ENCODE measurements at regions not wholly inside any gene's neighbourhood (a gene's known extent, or its start where the extent isn't known, plus 50 kb on each side); places are given as distances from the start of the nearest gene placed in this dataset.
A peak's percentile ranks its signal among the peaks of the same experiment; 100 is the strongest.

- H3K4me3 ChIP-seq (ENCODE audit: low read depth, low read length): no peak overlapping the region
- H3K27me3 ChIP-seq (replicated peaks): no peaks in the 10 kb centered on the region
- TF ChIP-seq CTCF (IDR thresholded peaks at IDR 0.05; ENCODE audit: low read depth, low read length, missing control alignments): no peak
- in situ Hi-C loops (cut with HindIII; ENCODE audit: low pct_ligation_motif_present, low sequenced_read_pairs): no loop called here
- H3K36me3 ChIP-seq (replicated peaks): no peaks in the 10 kb centered on the region
- DNase-seq: no peak
- H3K27ac ChIP-seq: no peak overlapping the region
Observed at GRCh38 chr7:15794801-15795200, 108.3 kb upstream of the MEOX2 start.

GRCh38 chr7:15784694-15785030 lies 98.2 kb upstream of the MEOX2 start:
- Histone ChIP-seq H3K36me3 (replicated peaks) (no peaks in the 10 kb centered on the region), H3K27ac (no peak overlapping the region), H3K4me3 (ENCODE audit: low read depth, low read length) (no peak overlapping the region), H3K27me3 (replicated peaks) (no peaks in the 10 kb centered on the region)
- in situ Hi-C loops (cut with HindIII; ENCODE audit: low pct_ligation_motif_present, low sequenced_read_pairs): no loop called here
- no peak for TF ChIP-seq CTCF (IDR thresholded peaks at IDR 0.05; ENCODE audit: low read depth, low read length, missing control alignments)
- DNase-seq: no peak

- in situ Hi-C loops (cut with HindIII; ENCODE audit: low pct_ligation_motif_present, low sequenced_read_pairs): no loop called here
- Histone ChIP-seq H3K27me3 (replicated peaks) (no peaks in the 10 kb centered on the region), H3K4me3 (ENCODE audit: low read depth, low read length) (no peak overlapping the region), H3K27ac (no peak overlapping the region), H3K36me3 (replicated peaks) (no peaks in the 10 kb centered on the region)
- TF ChIP-seq CTCF (IDR thresholded peaks at IDR 0.05; ENCODE audit: low read depth, low read length, missing control alignments): no peak
- no peak for DNase-seq
Observed at GRCh38 chr7:15783987-15784693, 97.7 kb upstream of the MEOX2 start.

- in situ Hi-C loops (cut with HindIII; ENCODE audit: low pct_ligation_motif_present, low sequenced_read_pairs): no loop called here
- no peak overlapping the region for H3K27ac ChIP-seq
- no peaks in the 10 kb centered on the region for H3K27me3 ChIP-seq (replicated peaks)
- H3K36me3 ChIP-seq (replicated peaks): no peaks in the 10 kb centered on the region
- no peak for TF ChIP-seq CTCF (IDR thresholded peaks at IDR 0.05; ENCODE audit: low read depth, low read length, missing control alignments)
- H3K4me3 ChIP-seq (ENCODE audit: low read depth, low read length): no peak overlapping the region
- no peak for DNase-seq
Observed at GRCh38 chr7:15782656-15783055, 96.2 kb upstream of the MEOX2 start.

- no peak overlapping the region for H3K4me3 ChIP-seq (ENCODE audit: low read depth, low read length)
- H3K27me3 ChIP-seq (replicated peaks): no peaks in the 10 kb centered on the region
- H3K36me3 ChIP-seq (replicated peaks): no peaks in the 10 kb centered on the region
- in situ Hi-C loops (cut with HindIII; ENCODE audit: low pct_ligation_motif_present, low sequenced_read_pairs): no loop called here
- DNase-seq: no peak
- TF ChIP-seq CTCF (IDR thresholded peaks at IDR 0.05; ENCODE audit: low read depth, low read length, missing control alignments): no peak
- no peak overlapping the region for H3K27ac ChIP-seq
Observed at GRCh38 chr7:15781944-15782343, 95.5 kb upstream of the MEOX2 start.

GRCh38 chr7:15780271-15780670 lies 93.8 kb upstream of the MEOX2 start:
- no peak overlapping the region for H3K4me3 ChIP-seq (ENCODE audit: low read depth, low read length)
- no peaks in the 10 kb centered on the region for H3K27me3 ChIP-seq (replicated peaks)
- no peaks in the 10 kb centered on the region for H3K36me3 ChIP-seq (replicated peaks)
- peak; percentile 87 for DNase-seq
- no peak for TF ChIP-seq CTCF (IDR thresholded peaks at IDR 0.05; ENCODE audit: low read depth, low read length, missing control alignments)
- no peak overlapping the region for H3K27ac ChIP-seq
- in situ Hi-C loops (cut with HindIII; ENCODE audit: low pct_ligation_motif_present, low sequenced_read_pairs): no loop called here
